HAP-1 (cell line): ENCODE measurements at regions not wholly inside any gene's neighbourhood (a gene's known extent, or its start where the extent isn't known, plus 50 kb on each side); places are given as distances from the start of the nearest gene placed in this dataset.

ENCODE experiments used
- DNase-seq, 2 experiments: peaks; one replicate each; pipeline ENCODE4 v3.0.0-alpha.2; 2016 to 2020; ENCODE audit warnings: low spot score in 2 of 2
- H3K27me3 ChIP-seq: fragments of 250-450 bp; sonication (Bioruptor Pico); 2 replicates; pipeline ENCODE4 v1.5.1; 2020; ENCODE audit warnings: low read depth, mild to moderate bottlenecking, moderate library complexity
- H3K36me3 ChIP-seq: fragments of 250-450 bp; sonication (Bioruptor Pico); replicated peaks from 2 replicates; pipeline ENCODE4 v1.5.1; 2020; ENCODE audit warnings: mild to moderate bottlenecking
- H3K4me1 ChIP-seq: fragments of 250-450 bp; sonication (Bioruptor Pico); 2 replicates; pipeline ENCODE4 v1.5.1; 2020; ENCODE audit warnings: mild to moderate bottlenecking
- H3K4me3 ChIP-seq: fragments of 250-450 bp; sonication (Bioruptor Pico); 2 replicates; pipeline ENCODE4 v1.5.1; 2020; ENCODE audit warnings: mild to moderate bottlenecking, moderate library complexity
- H3K9me3 ChIP-seq: fragments of 250-450 bp; sonication (Bioruptor Pico); 2 replicates; pipeline ENCODE4 v1.5.1; 2020; ENCODE audit warnings: mild to moderate bottlenecking, moderate library complexity
- in situ Hi-C: fragments of 300-500 bp; cut with MboI; formaldehyde crosslinking; loops from 3 replicates; pipeline ENCODE4 v1.14.3; 2020; ENCODE audit warnings: low sequenced_read_pairs, inconsistent platforms, mixed read lengths

GRCh38 chr4:3852309-3852708 lies 86.1 kb downstream of the ADRA2C start:
- no peaks in the 10 kb centered on the region for H3K4me1 ChIP-seq
- peaks cover 21% of the 10 kb centered on the region for H3K27me3 ChIP-seq
- no peaks in the 10 kb centered on the region for H3K36me3 ChIP-seq
- H3K9me3 ChIP-seq = no peaks in the 10 kb centered on the region
- in situ Hi-C loops = no loop called here
- no peak overlapping the region for H3K4me3 ChIP-seq
- DNase-seq = no peak

- peaks cover 21% of the 10 kb centered on the region for H3K27me3 ChIP-seq
- no peaks in the 10 kb centered on the region for H3K9me3 ChIP-seq
- in situ Hi-C loops = no loop called here
- no peak overlapping the region for H3K4me3 ChIP-seq
- no peak for DNase-seq
- H3K36me3 ChIP-seq = no peaks in the 10 kb centered on the region
- no peaks in the 10 kb centered on the region for H3K4me1 ChIP-seq
Measured at GRCh38 chr4:3852711-3853110, 86.5 kb downstream of the ADRA2C start.

GRCh38 chr4:3853388-3854035 lies 87.3 kb downstream of the ADRA2C start:
- in situ Hi-C loops = no loop called here
- H3K4me1 ChIP-seq = no peaks in the 10 kb centered on the region
- H3K36me3 ChIP-seq = no peaks in the 10 kb centered on the region
- DNase-seq = no peak
- no peak overlapping the region for H3K4me3 ChIP-seq
- H3K27me3 ChIP-seq = peaks cover 21% of the 10 kb centered on the region
- no peaks in the 10 kb centered on the region for H3K9me3 ChIP-seq

- in situ Hi-C loops = no loop called here
- Histone ChIP-seq H3K9me3 (no peaks in the 10 kb centered on the region), H3K36me3 (no peaks in the 10 kb centered on the region), H3K4me3 (no peak overlapping the region), H3K27me3 (peaks cover 21% of the 10 kb centered on the region), H3K4me1 (no peaks in the 10 kb centered on the region)
- no peak for DNase-seq
Measured at GRCh38 chr4:3854661-3855060, 88.5 kb downstream of the ADRA2C start.

- in situ Hi-C loops = no loop called here
- Histone ChIP-seq H3K36me3 (no peaks in the 10 kb centered on the region), H3K27me3 (peaks cover 21% of the 10 kb centered on the region), H3K4me3 (no peak overlapping the region), H3K4me1 (no peaks in the 10 kb centered on the region), H3K9me3 (no peaks in the 10 kb centered on the region)
- DNase-seq = no peak
Measured at GRCh38 chr4:3855646-3856045, 89.5 kb downstream of the ADRA2C start.

GRCh38 chr4:3856604-3857204 lies 90.5 kb downstream of the ADRA2C start:
- H3K4me3 ChIP-seq = no peak overlapping the region
- no peaks in the 10 kb centered on the region for H3K4me1 ChIP-seq
- in situ Hi-C loops = no loop called here
- no peak for DNase-seq
- no peaks in the 10 kb centered on the region for H3K9me3 ChIP-seq
- no peaks in the 10 kb centered on the region for H3K36me3 ChIP-seq
- peaks cover 21% of the 10 kb centered on the region for H3K27me3 ChIP-seq

GRCh38 chr4:3857269-3857926 lies 91.2 kb downstream of the ADRA2C start:
- in situ Hi-C loops = no loop called here
- Histone ChIP-seq H3K36me3 (no peaks in the 10 kb centered on the region), H3K9me3 (no peaks in the 10 kb centered on the region), H3K27me3 (peaks cover 21% of the 10 kb centered on the region), H3K4me3 (no peak overlapping the region), H3K4me1 (no peaks in the 10 kb centered on the region)
- no peak for DNase-seq

- in situ Hi-C loops = no loop called here
- Histone ChIP-seq H3K36me3 (no peaks in the 10 kb centered on the region), H3K27me3 (peaks cover 19% of the 10 kb centered on the region), H3K9me3 (no peaks in the 10 kb centered on the region), H3K4me1 (no peaks in the 10 kb centered on the region), H3K4me3 (no peak overlapping the region)
- DNase-seq = no peak
Measured at GRCh38 chr4:3858046-3858730, 92.0 kb downstream of the ADRA2C start.

- Histone ChIP-seq H3K9me3 (no peaks in the 10 kb centered on the region), H3K36me3 (no peaks in the 10 kb centered on the region), H3K4me1 (no peaks in the 10 kb centered on the region), H3K4me3 (no peak overlapping the region), H3K27me3 (peaks cover 17% of the 10 kb centered on the region)
- in situ Hi-C loops = no loop called here
- no peak for DNase-seq
Measured at GRCh38 chr4:3858765-3859388, 92.7 kb downstream of the ADRA2C start.

GRCh38 chr4:3859571-3859970 lies 93.4 kb downstream of the ADRA2C start:
- Histone ChIP-seq H3K4me3 (no peak overlapping the region), H3K4me1 (no peaks in the 10 kb centered on the region), H3K9me3 (no peaks in the 10 kb centered on the region), H3K36me3 (no peaks in the 10 kb centered on the region), H3K27me3 (peaks cover 15% of the 10 kb centered on the region)
- in situ Hi-C loops = no loop called here
- no peak for DNase-seq

GRCh38 chr4:3860061-3860912 lies 94.1 kb downstream of the ADRA2C start:
- H3K4me3 ChIP-seq = no peak overlapping the region
- no peaks in the 10 kb centered on the region for H3K36me3 ChIP-seq
- no peaks in the 10 kb centered on the region for H3K4me1 ChIP-seq
- in situ Hi-C loops = no loop called here
- no peak for DNase-seq
- peaks cover 10% of the 10 kb centered on the region for H3K27me3 ChIP-seq
- H3K9me3 ChIP-seq = no peaks in the 10 kb centered on the region

- no peak for DNase-seq
- no peak overlapping the region for H3K4me3 ChIP-seq
- H3K9me3 ChIP-seq = no peaks in the 10 kb centered on the region
- in situ Hi-C loops = no loop called here
- H3K36me3 ChIP-seq = no peaks in the 10 kb centered on the region
- no peaks in the 10 kb centered on the region for H3K4me1 ChIP-seq
- H3K27me3 ChIP-seq = peaks cover 2% of the 10 kb centered on the region; the same call in 1 of the 2 replicates
Measured at GRCh38 chr4:3860913-3861636, 94.9 kb downstream of the ADRA2C start.
